ENCODE measurements at regions not wholly inside any gene's neighbourhood (a gene's known extent, or its start where the extent isn't known, plus 50 kb on each side); places are given as distances from the start of the nearest gene placed in this dataset.

DNA sequence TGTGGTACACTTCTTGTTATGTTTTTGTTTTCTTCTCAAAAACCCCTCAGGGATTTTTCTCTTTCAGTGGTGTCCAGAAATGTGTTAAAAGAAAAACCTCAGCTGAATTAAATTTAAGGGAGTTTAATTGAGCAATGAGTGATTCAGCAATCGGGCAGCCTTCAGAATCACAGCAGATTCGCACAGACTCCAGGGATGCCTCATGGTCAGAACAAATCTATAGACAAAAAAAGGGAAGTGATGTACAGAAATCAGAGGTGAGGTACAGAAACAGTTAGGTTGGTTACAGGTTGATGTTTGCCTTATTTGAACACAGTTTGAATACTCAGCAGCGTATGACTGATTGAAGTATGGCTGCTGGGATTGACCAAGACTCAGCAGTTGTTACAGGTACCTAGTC is 86.2 kb downstream of the TLR5 start:
- FAIRE-seq (no peak), DNase-seq (ENCODE audit: low read depth) (no peak)
- Histone ChIP-seq H4K20me1 (ENCODE audit: insufficient read depth, low read length) (no peaks in the 10 kb centered on the region), H3K27ac (ENCODE audit: low read depth, low read length) (no peak overlapping the region), H3K79me2 (ENCODE audit: insufficient read depth, low read length) (no peaks in the 10 kb centered on the region), H3K9me3 (ENCODE audit: insufficient read depth, low read depth, low read length) (no peaks in the 10 kb centered on the region), H3K4me1 (ENCODE audit: insufficient read depth, low read length) (no peaks in the 10 kb centered on the region), H2AFZ (ENCODE audit: low read depth, low read length) (no peak overlapping the region), H3K27me3 (ENCODE audit: insufficient read depth, low read length) (peaks cover 17% of the 10 kb centered on the region), H3K36me3 (ENCODE audit: insufficient read depth, low read length) (no peaks in the 10 kb centered on the region), H3K4me2 (ENCODE audit: low read length) (no peak overlapping the region), H3K4me3 (ENCODE audit: insufficient read depth, low read depth, low read length) (no peak overlapping the region), H3K9ac (ENCODE audit: low read length) (no peak overlapping the region)
- Mint-ChIP-seq H3K9me3 (ENCODE audit: unreplicated experiment) (no peaks in the 10 kb centered on the region), H3K27me3 (ENCODE audit: low read depth, unreplicated experiment) (peaks cover 8% of the 10 kb centered on the region), H3K4me1 (ENCODE audit: low read depth, unreplicated experiment) (no peaks in the 10 kb centered on the region), H3K4me3 (ENCODE audit: unreplicated experiment) (no peak overlapping the region), H3K36me3 (ENCODE audit: low read depth, unreplicated experiment) (no peaks in the 10 kb centered on the region), H3K27ac (ENCODE audit: unreplicated experiment) (no peak overlapping the region)
- TF ChIP-seq CTCF (IDR thresholded peaks at IDR 0.05; ENCODE audit: insufficient read depth, low read depth, low read length) (no peak), EZH2 (IDR thresholded peaks at IDR 0.05; ENCODE audit: insufficient read depth, low read length) (no peak)

GRCh38 chr1:223057569-223058093 is 85.4 kb downstream of the TLR5 start:
- Histone ChIP-seq H2AFZ (ENCODE audit: low read depth, low read length) (no peak overlapping the region), H3K27ac (ENCODE audit: low read depth, low read length) (no peak overlapping the region), H3K4me3 (ENCODE audit: insufficient read depth, low read depth, low read length) (no peak overlapping the region), H3K27me3 (ENCODE audit: insufficient read depth, low read length) (peaks cover 17% of the 10 kb centered on the region), H3K4me1 (ENCODE audit: insufficient read depth, low read length) (no peaks in the 10 kb centered on the region), H3K36me3 (ENCODE audit: insufficient read depth, low read length) (no peaks in the 10 kb centered on the region), H3K79me2 (ENCODE audit: insufficient read depth, low read length) (no peaks in the 10 kb centered on the region), H3K9ac (ENCODE audit: low read length) (no peak overlapping the region), H3K9me3 (ENCODE audit: insufficient read depth, low read depth, low read length) (no peaks in the 10 kb centered on the region), H4K20me1 (ENCODE audit: insufficient read depth, low read length) (no peaks in the 10 kb centered on the region), H3K4me2 (ENCODE audit: low read length) (no peak overlapping the region)
- no peak for FAIRE-seq
- Mint-ChIP-seq H3K36me3 (ENCODE audit: low read depth, unreplicated experiment) (no peaks in the 10 kb centered on the region), H3K27me3 (ENCODE audit: low read depth, unreplicated experiment) (peaks cover 5% of the 10 kb centered on the region), H3K4me1 (ENCODE audit: low read depth, unreplicated experiment) (no peaks in the 10 kb centered on the region), H3K9me3 (ENCODE audit: unreplicated experiment) (no peaks in the 10 kb centered on the region), H3K4me3 (ENCODE audit: unreplicated experiment) (no peak overlapping the region), H3K27ac (ENCODE audit: unreplicated experiment) (no peak overlapping the region)
- no peak for DNase-seq (ENCODE audit: low read depth)
- TF ChIP-seq EZH2 (IDR thresholded peaks at IDR 0.05; ENCODE audit: insufficient read depth, low read length) (no peak), CTCF (IDR thresholded peaks at IDR 0.05; ENCODE audit: insufficient read depth, low read depth, low read length) (no peak)
